Astrocyte of the hippocampus (primary cell): ENCODE measurements at regions not wholly inside any gene's neighbourhood (a gene's known extent, or its start where the extent isn't known, plus 50 kb on each side); places are given as distances from the start of the nearest gene placed in this dataset.

Experiments
- DNase-seq: peaks from one replicate; pipeline ENCODE4 v3.0.0; 2011; ENCODE audit warnings: low read depth, low spot score

- DNase-seq = no peak
These were observed 167.9 kb upstream of the TAB2 start for GRCh38 chr6:149149653-149150052.

DNA sequence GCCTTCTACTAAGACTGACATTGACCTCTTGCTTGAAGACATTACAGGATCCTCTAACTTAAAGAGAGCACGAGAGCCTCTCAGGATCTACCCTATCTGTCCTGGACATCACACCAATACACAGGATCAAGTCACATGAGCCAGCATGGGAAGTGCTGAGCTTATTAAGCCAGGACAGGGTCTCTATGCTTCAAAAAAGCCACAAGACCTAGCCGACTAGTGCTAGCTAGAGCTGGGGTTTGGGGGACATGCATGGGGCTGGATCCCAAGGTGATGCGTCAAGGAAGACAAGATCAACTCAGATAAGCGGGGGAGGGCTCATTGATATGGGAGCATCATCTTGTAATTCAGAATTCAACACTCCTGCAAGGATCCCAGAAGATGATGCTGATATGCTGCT lies 167.2 kb upstream of the TAB2 start:
- DNase-seq = no peak

DNA sequence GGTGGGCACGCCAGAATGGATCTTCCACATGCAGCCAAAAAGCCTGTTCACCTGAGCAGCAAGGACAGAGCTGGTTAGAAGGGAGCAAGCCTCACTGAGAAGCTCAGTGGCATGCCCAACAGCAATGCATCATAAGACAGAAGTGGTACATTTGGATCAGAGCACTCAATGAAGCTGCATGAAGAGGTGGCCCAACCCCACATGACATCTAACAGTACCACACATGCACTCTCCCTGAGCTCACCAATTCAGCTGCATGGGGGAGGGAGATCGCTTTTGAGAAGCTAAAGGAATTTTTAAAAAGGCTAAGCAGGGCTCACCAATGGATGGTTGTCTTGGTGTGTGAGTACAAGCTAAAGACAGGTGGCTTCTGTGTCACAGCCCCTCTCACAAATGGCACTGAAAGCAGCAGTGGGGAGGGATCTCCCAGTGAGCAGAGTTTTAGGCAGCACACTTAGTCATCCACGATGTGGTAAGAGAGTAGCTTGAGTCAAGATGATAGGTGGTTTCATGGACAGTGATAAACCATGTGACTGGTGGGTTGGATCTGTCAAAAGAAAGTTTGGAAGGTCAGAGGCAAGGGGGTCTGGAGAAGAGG lies 166.6 kb upstream of the TAB2 start:
- no peak for DNase-seq

GRCh38 chr6:149152521-149152920 lies 165.0 kb upstream of the TAB2 start:
- no peak for DNase-seq

DNA sequence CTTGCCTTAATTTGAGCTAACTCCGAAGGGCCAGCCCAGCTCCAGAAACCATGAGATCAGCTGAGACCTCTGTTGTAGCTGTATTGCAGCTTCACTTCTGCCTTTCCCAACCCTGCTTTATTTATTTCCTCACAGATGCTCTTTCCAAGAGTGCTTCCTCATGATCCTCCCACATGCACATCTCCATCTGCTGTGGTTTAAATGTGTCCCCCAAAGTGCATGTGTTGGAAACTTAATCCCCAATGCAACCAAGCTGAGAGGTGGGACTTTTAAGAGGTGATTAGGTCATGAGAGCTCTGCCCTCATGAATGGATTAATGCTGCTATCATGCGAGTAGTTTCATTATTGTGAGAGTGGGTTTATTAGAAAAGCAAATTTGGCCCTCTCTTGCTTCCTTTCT lies 164.4 kb upstream of the TAB2 start:
- DNase-seq = no peak

DNA sequence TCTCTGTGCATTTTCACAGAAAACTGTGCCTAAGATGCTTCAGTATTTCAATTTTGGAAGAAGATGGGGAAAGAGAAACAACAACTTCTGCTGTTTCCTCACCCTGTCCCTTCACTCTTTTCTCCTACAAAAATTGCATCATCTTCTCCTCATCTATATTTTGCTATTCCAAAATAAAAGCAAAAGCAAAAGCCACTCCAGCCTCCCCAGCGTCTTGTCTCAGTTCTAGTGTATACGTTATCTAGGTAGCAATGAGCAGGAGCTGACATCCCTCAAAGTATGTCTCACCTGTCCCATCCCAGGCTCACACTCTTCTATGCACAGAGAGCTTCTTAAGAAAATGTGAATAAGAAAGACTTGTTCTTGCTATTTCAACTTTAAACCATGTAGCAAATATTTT lies 163.8 kb upstream of the TAB2 start:
- no peak for DNase-seq

GRCh38 chr6:149154261-149154821 lies 163.2 kb upstream of the TAB2 start:
- DNase-seq = no peak

GRCh38 chr6:149157126-149157525 lies 160.4 kb upstream of the TAB2 start:
- DNase-seq = no peak

- DNase-seq = no peak
These were observed 159.4 kb upstream of the TAB2 start for GRCh38 chr6:149158076-149158475.

- peak; percentile 20 for DNase-seq
These were observed 156.6 kb upstream of the TAB2 start for GRCh38 chr6:149160943-149161342.

DNA sequence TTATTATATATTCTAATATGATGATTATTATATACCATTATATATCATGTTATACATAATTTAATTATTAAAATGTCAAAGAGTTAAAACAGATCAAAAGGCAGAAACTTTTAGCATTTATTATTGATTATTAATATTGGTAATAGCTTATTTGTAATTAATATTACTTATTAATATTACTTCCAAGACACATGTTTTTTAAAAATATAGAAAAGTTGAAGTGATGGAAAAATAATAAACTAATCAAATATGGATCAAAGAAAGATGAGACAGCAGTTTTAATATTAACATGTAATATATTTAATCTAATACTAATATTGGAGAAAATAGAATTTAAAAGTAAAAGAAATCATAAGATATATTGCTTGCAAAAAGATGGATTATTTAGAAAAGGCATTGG lies 154.6 kb upstream of the TAB2 start:
- no peak for DNase-seq

- no peak for DNase-seq
These were observed 153.2 kb upstream of the TAB2 start for GRCh38 chr6:149164199-149164750.

DNA sequence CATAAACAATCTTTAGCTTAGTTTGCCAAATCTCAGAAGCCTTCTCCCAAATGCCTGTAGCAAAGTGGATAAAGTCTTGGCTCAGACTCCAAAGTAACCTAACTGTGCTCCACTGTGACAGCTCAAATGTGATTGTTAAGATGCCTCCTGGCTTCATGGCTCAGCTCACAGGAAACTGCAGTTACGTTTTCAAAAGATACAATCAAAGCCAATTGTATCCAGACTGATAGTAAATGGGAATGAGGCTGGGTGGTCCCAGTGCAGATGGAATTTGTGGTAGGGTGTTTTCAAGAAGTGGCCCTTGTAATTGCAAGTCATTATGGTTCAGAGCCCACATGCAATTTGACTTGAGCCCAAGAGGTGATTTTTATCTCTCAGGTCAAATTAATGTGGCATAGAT lies 151.2 kb upstream of the TAB2 start:
- DNase-seq = peak; percentile 30

GRCh38 chr6:149166747-149167146 lies 150.8 kb upstream of the TAB2 start:
- peak; percentile 53 for DNase-seq

GRCh38 chr6:149168968-149169367 lies 148.5 kb upstream of the TAB2 start:
- no peak for DNase-seq

GRCh38 chr6:149169761-149170511 lies 147.6 kb upstream of the TAB2 start:
- DNase-seq = peak; percentile 58

GRCh38 chr6:149170564-149171452 lies 146.7 kb upstream of the TAB2 start:
- DNase-seq = no peak

DNA sequence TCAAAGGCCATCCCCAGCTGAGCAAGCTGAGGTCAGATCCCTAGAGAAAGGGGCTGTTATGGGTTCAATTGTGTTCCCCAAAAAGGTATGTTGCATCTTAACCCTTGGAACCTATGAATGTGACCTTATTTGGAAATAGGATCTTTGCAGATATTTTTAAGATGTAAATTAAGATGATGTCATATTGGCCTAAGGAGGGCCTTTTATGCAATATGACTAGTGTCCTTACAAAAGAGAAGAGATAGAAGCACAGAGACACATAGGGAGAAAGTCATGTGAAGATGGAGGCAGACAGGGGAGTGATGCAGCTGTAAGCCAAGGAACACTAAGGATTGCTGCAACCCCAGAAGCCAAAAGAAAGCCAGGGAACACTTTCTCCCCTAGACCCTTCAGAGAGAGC lies 144.3 kb upstream of the TAB2 start:
- DNase-seq = no peak

DNA sequence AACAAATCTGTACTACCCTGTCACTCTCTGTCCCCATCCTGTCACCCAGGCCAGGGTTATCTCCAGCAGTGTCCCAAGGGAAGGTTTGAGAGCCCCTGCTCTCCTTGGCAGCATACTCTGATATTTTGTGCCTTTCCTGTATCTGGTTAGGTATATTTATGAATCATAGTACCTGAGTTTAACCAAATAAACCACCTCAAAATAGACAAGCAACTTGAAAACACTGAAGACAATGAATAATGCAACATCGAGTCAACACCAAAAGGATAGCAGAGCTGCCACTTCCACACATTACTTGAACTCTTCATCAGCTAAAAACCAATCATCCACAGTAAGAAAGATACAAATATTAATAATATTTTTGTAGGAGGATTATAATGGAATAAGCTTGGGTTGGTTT lies 142.6 kb upstream of the TAB2 start:
- DNase-seq = no peak

GRCh38 chr6:149176971-149177667 lies 140.4 kb upstream of the TAB2 start:
- no peak for DNase-seq

- no peak for DNase-seq
These were observed 138.1 kb upstream of the TAB2 start for GRCh38 chr6:149179431-149179830.
